ENCODE measurements at regions not wholly inside any gene's neighbourhood (a gene's known extent, or its start where the extent isn't known, plus 50 kb on each side); places are given as distances from the start of the nearest gene placed in this dataset.

DNA sequence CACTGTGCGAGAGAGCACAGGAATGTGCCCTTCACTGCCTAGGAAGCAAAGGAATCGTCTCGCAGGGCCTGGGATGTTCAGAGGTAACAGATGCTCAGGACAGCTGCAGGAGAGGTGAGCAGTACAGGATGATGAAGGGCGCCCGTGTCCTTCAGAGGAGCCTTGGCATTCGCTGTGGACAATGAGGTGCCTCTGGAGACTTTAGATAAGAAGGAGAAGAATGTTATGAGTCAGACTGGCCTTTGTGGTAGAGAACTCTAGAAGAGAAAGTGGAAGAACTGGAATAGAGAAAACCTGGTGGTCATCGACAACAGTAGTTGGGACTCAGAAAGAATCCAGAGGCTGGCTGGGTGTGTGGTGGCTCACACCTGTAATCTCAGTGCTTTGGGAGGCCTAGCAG is 64.4 kb upstream of the LEP start:
- H3K9ac ChIP-seq (ENCODE audit: low read length), result no peak overlapping the region
- H3K27me3 ChIP-seq (ENCODE audit: insufficient read depth, low read length), result peaks cover 10% of the 10 kb centered on the region; the same call in 1 of the 2 replicates
- H3K4me1 ChIP-seq (ENCODE audit: insufficient read depth, low read length, severe bottlenecking), result no peaks in the 10 kb centered on the region
- no peak overlapping the region for H3K4me3 ChIP-seq (ENCODE audit: low read depth, low read length, poor library complexity, severe bottlenecking)
- no peaks in the 10 kb centered on the region for H3K9me2 ChIP-seq (ENCODE audit: low read depth, low read length)
- no peaks in the 10 kb centered on the region for H4K20me1 ChIP-seq (ENCODE audit: insufficient read depth, low read length)
- no peak overlapping the region for H2AFZ ChIP-seq (ENCODE audit: low read length)
- no peak overlapping the region for H3K27ac ChIP-seq (ENCODE audit: low read depth, low read length, poor library complexity, severe bottlenecking)
- TF ChIP-seq, protein P1, sequence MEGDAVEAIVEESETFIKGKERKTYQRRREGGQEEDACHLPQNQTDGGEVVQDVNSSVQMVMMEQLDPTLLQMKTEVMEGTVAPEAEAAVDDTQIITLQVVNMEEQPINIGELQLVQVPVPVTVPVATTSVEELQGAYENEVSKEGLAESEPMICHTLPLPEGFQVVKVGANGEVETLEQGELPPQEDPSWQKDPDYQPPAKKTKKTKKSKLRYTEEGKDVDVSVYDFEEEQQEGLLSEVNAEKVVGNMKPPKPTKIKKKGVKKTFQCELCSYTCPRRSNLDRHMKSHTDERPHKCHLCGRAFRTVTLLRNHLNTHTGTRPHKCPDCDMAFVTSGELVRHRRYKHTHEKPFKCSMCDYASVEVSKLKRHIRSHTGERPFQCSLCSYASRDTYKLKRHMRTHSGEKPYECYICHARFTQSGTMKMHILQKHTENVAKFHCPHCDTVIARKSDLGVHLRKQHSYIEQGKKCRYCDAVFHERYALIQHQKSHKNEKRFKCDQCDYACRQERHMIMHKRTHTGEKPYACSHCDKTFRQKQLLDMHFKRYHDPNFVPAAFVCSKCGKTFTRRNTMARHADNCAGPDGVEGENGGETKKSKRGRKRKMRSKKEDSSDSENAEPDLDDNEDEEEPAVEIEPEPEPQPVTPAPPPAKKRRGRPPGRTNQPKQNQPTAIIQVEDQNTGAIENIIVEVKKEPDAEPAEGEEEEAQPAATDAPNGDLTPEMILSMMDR (IDR thresholded peaks at IDR 0.05; ENCODE audit: low read length), result no peak
- TF ChIP-seq EZH2 (IDR thresholded peaks at IDR 0.05; ENCODE audit: borderline replicate concordance, low read length), result no peak
- H3K4me2 ChIP-seq (ENCODE audit: low read length), result no peak overlapping the region
- no peaks in the 10 kb centered on the region for H3K79me2 ChIP-seq (ENCODE audit: insufficient read depth, low read length)
- no peaks in the 10 kb centered on the region for H3F3A ChIP-seq (ENCODE audit: insufficient read depth, low read length)
- no peaks in the 10 kb centered on the region for H3K9me3 ChIP-seq (ENCODE audit: low read length)
- H3K36me3 ChIP-seq (ENCODE audit: insufficient read depth, low read length), result no peaks in the 10 kb centered on the region

DNA sequence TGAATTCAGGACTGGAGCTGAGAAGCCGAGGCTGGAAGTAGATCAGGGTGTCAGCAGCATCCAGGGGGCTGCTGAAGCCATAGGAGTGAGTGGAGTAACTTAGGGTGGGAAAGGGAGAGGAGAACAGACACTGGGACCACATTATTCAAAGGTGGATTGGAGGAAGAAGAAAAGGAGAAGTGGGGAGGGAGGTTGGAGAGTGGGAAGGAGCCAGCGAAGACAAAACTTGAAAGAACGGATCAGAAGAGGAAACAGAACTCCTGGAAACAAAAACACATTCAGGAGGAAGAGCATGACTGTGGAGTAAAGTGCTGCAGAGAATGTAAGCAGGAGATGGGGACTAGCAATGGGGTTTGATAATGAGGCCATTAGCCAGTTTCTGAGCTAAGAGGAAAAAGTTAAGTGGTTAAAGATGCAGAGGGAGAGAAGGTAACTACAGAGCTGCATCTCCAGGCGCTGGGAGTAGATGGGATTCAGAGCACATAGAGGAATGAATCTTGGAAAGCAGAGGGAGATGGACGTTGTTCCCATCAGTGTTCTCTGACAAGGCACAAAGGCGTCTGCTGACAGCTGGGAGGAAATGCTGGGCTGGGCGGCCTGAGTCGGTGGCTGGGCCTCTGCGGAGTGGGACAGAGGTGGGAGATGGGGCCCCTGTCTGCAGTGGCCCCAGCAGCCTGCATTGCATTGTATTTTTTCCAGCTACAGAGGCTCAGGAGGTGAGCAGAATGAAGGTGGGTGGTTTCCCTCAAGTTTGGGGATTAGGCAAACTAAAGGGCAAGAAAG is 63.1 kb upstream of the LEP start:
- Histone ChIP-seq H2AFZ (ENCODE audit: low read length) (no peak overlapping the region), H3F3A (ENCODE audit: insufficient read depth, low read length) (no peaks in the 10 kb centered on the region), H3K27ac (ENCODE audit: low read depth, low read length, poor library complexity, severe bottlenecking) (no peak overlapping the region), H3K27me3 (ENCODE audit: insufficient read depth, low read length) (peaks cover 10% of the 10 kb centered on the region; the same call in 1 of the 2 replicates), H3K4me3 (ENCODE audit: low read depth, low read length, poor library complexity, severe bottlenecking) (no peak overlapping the region), H3K9ac (ENCODE audit: low read length) (no peak overlapping the region), H3K4me2 (ENCODE audit: low read length) (no peak overlapping the region), H3K9me2 (ENCODE audit: low read depth, low read length) (no peaks in the 10 kb centered on the region), H3K36me3 (ENCODE audit: insufficient read depth, low read length) (no peaks in the 10 kb centered on the region), H3K4me1 (ENCODE audit: insufficient read depth, low read length, severe bottlenecking) (no peaks in the 10 kb centered on the region), H3K9me3 (ENCODE audit: low read length) (no peaks in the 10 kb centered on the region), H4K20me1 (ENCODE audit: insufficient read depth, low read length) (no peaks in the 10 kb centered on the region), H3K79me2 (ENCODE audit: insufficient read depth, low read length) (no peaks in the 10 kb centered on the region)
- TF ChIP-seq, protein P1 (IDR thresholded peaks at IDR 0.05; ENCODE audit: low read length), result no peak
- no peak for TF ChIP-seq EZH2 (IDR thresholded peaks at IDR 0.05; ENCODE audit: borderline replicate concordance, low read length)

GRCh38 chr7:128178611-128179010 is 62.5 kb upstream of the LEP start:
- H3K9me3 ChIP-seq (ENCODE audit: low read length), result no peaks in the 10 kb centered on the region
- H3K4me1 ChIP-seq (ENCODE audit: insufficient read depth, low read length, severe bottlenecking), result no peaks in the 10 kb centered on the region
- H3K79me2 ChIP-seq (ENCODE audit: insufficient read depth, low read length), result no peaks in the 10 kb centered on the region
- no peak overlapping the region for H2AFZ ChIP-seq (ENCODE audit: low read length)
- no peaks in the 10 kb centered on the region for H4K20me1 ChIP-seq (ENCODE audit: insufficient read depth, low read length)
- H3K9me2 ChIP-seq (ENCODE audit: low read depth, low read length), result no peaks in the 10 kb centered on the region
- H3K4me3 ChIP-seq (ENCODE audit: low read depth, low read length, poor library complexity, severe bottlenecking), result no peak overlapping the region
- H3K36me3 ChIP-seq (ENCODE audit: insufficient read depth, low read length), result no peaks in the 10 kb centered on the region
- H3K9ac ChIP-seq (ENCODE audit: low read length), result no peak overlapping the region
- no peaks in the 10 kb centered on the region for H3F3A ChIP-seq (ENCODE audit: insufficient read depth, low read length)
- H3K27me3 ChIP-seq (ENCODE audit: insufficient read depth, low read length), result peaks cover 10% of the 10 kb centered on the region; the same call in 1 of the 2 replicates
- no peak overlapping the region for H3K4me2 ChIP-seq (ENCODE audit: low read length)
- no peak for TF ChIP-seq EZH2 (IDR thresholded peaks at IDR 0.05; ENCODE audit: borderline replicate concordance, low read length)
- no peak overlapping the region for H3K27ac ChIP-seq (ENCODE audit: low read depth, low read length, poor library complexity, severe bottlenecking)

Data from OCI-LY1 (cell line).